ENCODE measurements at regions not wholly inside any gene's neighbourhood (a gene's known extent, or its start where the extent isn't known, plus 50 kb on each side); places are given as distances from the start of the nearest gene placed in this dataset.
"Not testable (repeated sequence)": the region's sequence is repeated elsewhere in the genome, so short reads cannot be mapped to it uniquely, and the experiment has no call there.

- no peak for DNase-seq (ENCODE audit: low spot score)
These were observed 135.6 kb upstream of the TSC22D1 start for GRCh38 chr13:44711706-44712105.

GRCh38 chr13:44710576-44710975, 134.4 kb upstream of the TSC22D1 start:
- DNase-seq (ENCODE audit: low spot score) = no peak

- not testable (repeated sequence) for DNase-seq (ENCODE audit: low spot score)
These were observed 128.7 kb upstream of the TSC22D1 start for GRCh38 chr13:44704811-44705210.

- no peak for DNase-seq (ENCODE audit: low spot score)
These were observed 127.2 kb upstream of the TSC22D1 start for GRCh38 chr13:44703371-44703770.

- DNase-seq (ENCODE audit: low spot score) = no peak
These were observed 121.9 kb upstream of the TSC22D1 start for GRCh38 chr13:44698066-44698465.

GRCh38 chr13:44697058-44697457, 120.9 kb upstream of the TSC22D1 start:
- no peak for DNase-seq (ENCODE audit: low spot score)

GRCh38 chr13:44695520-44695919, 119.4 kb upstream of the TSC22D1 start:
- DNase-seq (ENCODE audit: low spot score) = no peak

- DNase-seq (ENCODE audit: low spot score) = no peak
These were observed 118.7 kb upstream of the TSC22D1 start for GRCh38 chr13:44694842-44695241.

- no peak for DNase-seq (ENCODE audit: low spot score)
These were observed 118.2 kb upstream of the TSC22D1 start for GRCh38 chr13:44694291-44694690.

GRCh38 chr13:44693156-44693764, 117.1 kb upstream of the TSC22D1 start:
- DNase-seq (ENCODE audit: low spot score) = no peak

GRCh38 chr13:44692173-44692713, 116.1 kb upstream of the TSC22D1 start:
- DNase-seq (ENCODE audit: low spot score) = no peak

- no peak for DNase-seq (ENCODE audit: low spot score)
These were observed 114.2 kb upstream of the TSC22D1 start for GRCh38 chr13:44690376-44690775.

GRCh38 chr13:44688652-44689051, 112.5 kb upstream of the TSC22D1 start:
- DNase-seq (ENCODE audit: low spot score) = no peak

- DNase-seq (ENCODE audit: low spot score) = no peak
These were observed 110.4 kb upstream of the TSC22D1 start for GRCh38 chr13:44686531-44686934.

- no peak for DNase-seq (ENCODE audit: low spot score)
These were observed 109.5 kb upstream of the TSC22D1 start for GRCh38 chr13:44685641-44686040.

GRCh38 chr13:44682416-44682815, 106.3 kb upstream of the TSC22D1 start:
- not testable (repeated sequence) for DNase-seq (ENCODE audit: low spot score)

GRCh38 chr13:44680746-44681355, 104.7 kb upstream of the TSC22D1 start:
- DNase-seq (ENCODE audit: low spot score) = no peak

- no peak for DNase-seq (ENCODE audit: low spot score)
These were observed 103.5 kb upstream of the TSC22D1 start for GRCh38 chr13:44679597-44679996.

- DNase-seq (ENCODE audit: low spot score) = no peak
These were observed 102.1 kb upstream of the TSC22D1 start for GRCh38 chr13:44678197-44678596.

GRCh38 chr13:44676534-44676933, 100.4 kb upstream of the TSC22D1 start:
- no peak for DNase-seq (ENCODE audit: low spot score)

- DNase-seq (ENCODE audit: low spot score) = no peak
These were observed 93.4 kb upstream of the TSC22D1 start for GRCh38 chr13:44669534-44669933.

- no peak for DNase-seq (ENCODE audit: low spot score)
These were observed 92.6 kb upstream of the TSC22D1 start for GRCh38 chr13:44668688-44669087.

- DNase-seq (ENCODE audit: low spot score) = no peak
These were observed 91.8 kb upstream of the TSC22D1 start for GRCh38 chr13:44667943-44668342.

GRCh38 chr13:44666538-44666937, 90.4 kb upstream of the TSC22D1 start:
- not testable (repeated sequence) for DNase-seq (ENCODE audit: low spot score)

Measured in LoVo (cell line).